Transverse colon (tissue), 4 donors: ENCODE measurements at regions not wholly inside any gene's neighbourhood (a gene's known extent, or its start where the extent isn't known, plus 50 kb on each side); places are given as distances from the start of the nearest gene placed in this dataset.

ENCODE experiments used
- CTCF ChIP-seq, 5 experiments: fragments of 200-600 bp in 3 of 5; fragments of 450-650 bp in 2 of 5; sonication (generic) in 3 of 5; IDR thresholded peaks; 1 replicate in 2 of 5; 2 replicates in 3 of 5; pipeline ENCODE4 v1.5.1; 2016 to 2017; ENCODE audit warnings: antibody characterized with exemption in 5 of 5, inconsistent platforms in 3 of 5, mild to moderate bottlenecking in 2 of 5, moderate library complexity in 1 of 5
- EP300 ChIP-seq: sonication (generic); formaldehyde crosslinking; IDR thresholded peaks from one replicate; pipeline ENCODE4 v1.6.1; 2017; ENCODE audit warnings: antibody characterized with exemption, low read depth
- POLR2AphosphoS5 ChIP-seq, 3 donors: sonication (generic); formaldehyde crosslinking; IDR thresholded peaks; one replicate each; pipeline ENCODE4 v1.6.1; 2016; ENCODE audit warnings: antibody characterized with exemption in 3 of 3

GRCh38 chr4:104879367-104879766 is 267.3 kb upstream of the TET2 start:
- no peak for TF ChIP-seq CTCF (IDR thresholded peaks at IDR 0.05)
- TF ChIP-seq POLR2AphosphoS5 (IDR thresholded peaks at IDR 0.05), result no peak
- no peak for TF ChIP-seq EP300
